Bone marrow (tissue), 2 donors: ENCODE measurements at regions not wholly inside any gene's neighbourhood (a gene's known extent, or its start where the extent isn't known, plus 50 kb on each side); places are given as distances from the start of the nearest gene placed in this dataset.

Experiments
- DNase-seq, 2 donors: peaks; one replicate each; lab custom pipeline; 2025; lab: John Stamatoyannopoulos, UW

- peak; percentile 12 to 38 for DNase-seq
Measured at GRCh38 chr7:4612939-4613841, 68.9 kb upstream of the FOXK1 start.

GRCh38 chr7:4613846-4614548 is 68.1 kb upstream of the FOXK1 start:
- no peak for DNase-seq

DNA sequence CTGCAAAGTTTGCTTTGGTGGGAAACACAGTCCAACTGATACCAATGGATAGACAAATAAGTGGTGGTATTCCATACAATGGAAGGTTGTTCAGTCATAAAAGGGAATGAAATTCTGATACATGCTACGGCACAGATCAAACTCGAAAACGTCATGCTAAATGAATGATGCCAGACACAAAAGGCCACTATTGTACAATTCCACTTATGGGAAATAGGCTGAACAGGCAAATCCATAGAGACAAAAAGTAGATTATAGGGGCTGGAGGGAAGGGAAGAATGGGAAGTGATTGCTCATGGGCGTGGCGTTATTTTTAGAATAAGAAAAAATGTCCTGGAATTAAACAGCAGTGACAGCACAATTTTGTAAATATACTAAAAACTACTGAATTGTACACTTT is 66.0 kb upstream of the FOXK1 start:
- DNase-seq: no peak

GRCh38 chr7:4621396-4621795 is 60.7 kb upstream of the FOXK1 start:
- DNase-seq: no peak

GRCh38 chr7:4626318-4626845 is 55.7 kb upstream of the FOXK1 start:
- DNase-seq: no peak

GRCh38 chr7:4629287-4629895 is 52.7 kb upstream of the FOXK1 start:
- DNase-seq: no peak

GRCh38 chr7:4631380-4632179 is 50.5 kb upstream of the FOXK1 start:
- peak in 1 of 2 donors; percentile 44 for DNase-seq
